Adrenal gland (tissue), 9 donors: ENCODE measurements at regions not wholly inside any gene's neighbourhood (a gene's known extent, or its start where the extent isn't known, plus 50 kb on each side); places are given as distances from the start of the nearest gene placed in this dataset.

Source experiments
- DNase-seq, 7 donors: peaks; one replicate each; pipeline ENCODE4 v3.0.0-alpha.2; 2019 to 2020
- H3K27ac ChIP-seq, 5 donors: fragments of 200-600 bp; sonication (generic) in 4 of 5; 1 replicate in 3 of 5; 2 replicates in 2 of 5; pipeline versions ENCODE4 v1.5.1 to v1.8.0; 2016 to 2020; ENCODE audit warnings: mild to moderate bottlenecking in 1 of 5
- H3K27me3 ChIP-seq: fragments of 200-600 bp; 2 replicates; pipeline ENCODE4 v1.8.0; 2021
- H3K36me3 ChIP-seq, 2 donors: fragments of 200-600 bp; replicated peaks in 1 of 2; 1 replicate in 1 of 2; 2 replicates in 1 of 2; pipeline versions ENCODE4 v1.5.1 to v1.8.0; 2018 to 2022
- H3K4me1 ChIP-seq, 2 donors: fragments of 200-600 bp; replicated peaks in 1 of 2; 1 replicate in 1 of 2; 2 replicates in 1 of 2; pipeline versions ENCODE4 v1.5.1 to v1.8.0; 2018 to 2021
- H3K4me3 ChIP-seq, 4 donors: fragments of 200-600 bp; sonication (generic) in 3 of 4; one replicate each; pipeline ENCODE4 v1.5.1; 2016 to 2018
- H3K9me3 ChIP-seq, 3 donors: fragments of 200-600 bp; sonication (generic) in 1 of 3; replicated peaks in 1 of 3; 1 replicate in 2 of 3; 2 replicates in 1 of 3; pipeline versions ENCODE4 v1.5.1 to v1.8.0; 2016 to 2021
- CTCF ChIP-seq, 6 experiments: fragments of 450-650 bp in 4 of 6; fragments of 200-600 bp in 2 of 6; sonication (generic) in 1 of 6; IDR thresholded peaks; 1 replicate in 5 of 6; 2 replicates in 1 of 6; pipeline versions ENCODE4 v1.5.1 to v1.8.0; 2016 to 2021; ENCODE audit warnings: antibody characterized with exemption in 6 of 6, mild to moderate bottlenecking in 2 of 6, moderate library complexity in 1 of 6
- POLR2A ChIP-seq, 2 donors: fragments of 450-650 bp; IDR thresholded peaks; one replicate each; pipeline ENCODE4 v1.6.1; 2017; ENCODE audit warnings: antibody characterized with exemption in 2 of 2, mild to moderate bottlenecking in 2 of 2, moderate library complexity in 1 of 2
- WGBS, 4 donors: extraction: QIAGEN DNeasy Blood & Tissue Kit in 2 of 4; methylation state at CpG; one replicate each; pipeline versions ENCODE4 v1.1.5 to v1.1.7; 2013 to 2017; 5-methylcytosine and 5-hydroxymethylcytosine counted together
- intact Hi-C, 2 donors: fragments of 100-400 bp; cut with DNase I; formaldehyde crosslinking; loops; one replicate each; pipeline versions ENCODE4 v1.14.1 to v1.15.0; 2022 to 2023
- donor health status: healthy with polysubstance abuse.
- donor health status: Bipolar disorder and iron deficiency.
- donor health status: DM: yes; HTN: yes; CAD: no.
- donor health status: DM: no; HTN: no; CAD: no.
- donor health status: DM: no; HTN: no; CAD: no.

- H3K4me3 ChIP-seq, result no peak overlapping the region
- H3K36me3 ChIP-seq, result no peaks in the 10 kb centered on the region
- TF ChIP-seq POLR2A (IDR thresholded peaks at IDR 0.05) (no peak), CTCF (IDR thresholded peaks at IDR 0.05) (no peak)
- no peaks in the 10 kb centered on the region for H3K27me3 ChIP-seq
- no peaks in the 10 kb centered on the region for H3K4me1 ChIP-seq
- intact Hi-C loops, result no loop called here
- H3K9me3 ChIP-seq, result no peaks in the 10 kb centered on the region
- no peak for DNase-seq
- no peak overlapping the region for H3K27ac ChIP-seq
- 79 to 89% (median 86%) methylated on average over 4 of the region's 4 CpGs for WGBS, 4 donors
Observed at GRCh38 chr2:212908682-212909435, 242.6 kb downstream of the IKZF2 start.

GRCh38 chr2:212908031-212908430 is 243.4 kb downstream of the IKZF2 start:
- WGBS, 4 donors, result 86 to 90% (median 88%) methylated on average over 5 of the region's 5 CpGs
- DNase-seq, result no peak

GRCh38 chr2:212906620-212907019 is 244.8 kb downstream of the IKZF2 start:
- Histone ChIP-seq H3K4me3 (no peak overlapping the region), H3K27ac (no peak overlapping the region), H3K36me3 (no peaks in the 10 kb centered on the region), H3K27me3 (no peaks in the 10 kb centered on the region), H3K9me3 (no peaks in the 10 kb centered on the region), H3K4me1 (no peaks in the 10 kb centered on the region)
- intact Hi-C loops, result no loop called here
- TF ChIP-seq POLR2A (IDR thresholded peaks at IDR 0.05), result no peak
- no peak for TF ChIP-seq CTCF (IDR thresholded peaks at IDR 0.05)
- DNase-seq, result no peak
- 76 to 87% (median 86%) methylated on average over 5 of the region's 5 CpGs for WGBS, 4 donors

More at GRCh38 chr2:212908031-212908430, 243.4 kb downstream of the IKZF2 start:
- H3K36me3 ChIP-seq, result no peaks in the 10 kb centered on the region
- no peak overlapping the region for H3K4me3 ChIP-seq
- H3K4me1 ChIP-seq, result no peaks in the 10 kb centered on the region
- intact Hi-C loops, result no loop called here
- H3K9me3 ChIP-seq, result no peaks in the 10 kb centered on the region
- H3K27me3 ChIP-seq, result no peaks in the 10 kb centered on the region
- no peak overlapping the region for H3K27ac ChIP-seq
- TF ChIP-seq POLR2A (IDR thresholded peaks at IDR 0.05), result no peak
- TF ChIP-seq CTCF (IDR thresholded peaks at IDR 0.05), result no peak

GRCh38 chr2:212905640-212906201 is 245.7 kb downstream of the IKZF2 start:
- Histone ChIP-seq H3K27me3 (no peaks in the 10 kb centered on the region), H3K9me3 (no peaks in the 10 kb centered on the region), H3K27ac (no peak overlapping the region), H3K4me3 (no peak overlapping the region), H3K36me3 (no peaks in the 10 kb centered on the region), H3K4me1 (no peaks in the 10 kb centered on the region)
- intact Hi-C loops, result no loop called here
- 78 to 83% (median 81%) methylated on average over 6 of the region's 6 CpGs for WGBS, 4 donors
- DNase-seq, result no peak
- TF ChIP-seq CTCF (IDR thresholded peaks at IDR 0.05) (no peak), POLR2A (IDR thresholded peaks at IDR 0.05) (no peak)
